IPS-18c (cell line): ENCODE measurements at regions not wholly inside any gene's neighbourhood (a gene's known extent, or its start where the extent isn't known, plus 50 kb on each side); places are given as distances from the start of the nearest gene placed in this dataset.

Source experiments
- H3K4me3 ChIP-seq: 2 replicates; pipeline ENCODE4 v1.7.0; 2013; ENCODE audit warnings: low read depth, mild to moderate bottlenecking, low read length, moderate library complexity; ENCODE audit not compliant: insufficient read depth
- H3K9me3 ChIP-seq: one replicate; pipeline ENCODE4 v1.6.1; 2013; ENCODE audit warnings: mild to moderate bottlenecking, low read length, moderate library complexity; ENCODE audit not compliant: control insufficient read depth, insufficient read depth

GRCh38 chr2:242027676-242028450, 158.3 kb downstream of the RTP5 start:
- H3K4me3 ChIP-seq = no peak overlapping the region
- no peaks in the 10 kb centered on the region for H3K9me3 ChIP-seq

DNA sequence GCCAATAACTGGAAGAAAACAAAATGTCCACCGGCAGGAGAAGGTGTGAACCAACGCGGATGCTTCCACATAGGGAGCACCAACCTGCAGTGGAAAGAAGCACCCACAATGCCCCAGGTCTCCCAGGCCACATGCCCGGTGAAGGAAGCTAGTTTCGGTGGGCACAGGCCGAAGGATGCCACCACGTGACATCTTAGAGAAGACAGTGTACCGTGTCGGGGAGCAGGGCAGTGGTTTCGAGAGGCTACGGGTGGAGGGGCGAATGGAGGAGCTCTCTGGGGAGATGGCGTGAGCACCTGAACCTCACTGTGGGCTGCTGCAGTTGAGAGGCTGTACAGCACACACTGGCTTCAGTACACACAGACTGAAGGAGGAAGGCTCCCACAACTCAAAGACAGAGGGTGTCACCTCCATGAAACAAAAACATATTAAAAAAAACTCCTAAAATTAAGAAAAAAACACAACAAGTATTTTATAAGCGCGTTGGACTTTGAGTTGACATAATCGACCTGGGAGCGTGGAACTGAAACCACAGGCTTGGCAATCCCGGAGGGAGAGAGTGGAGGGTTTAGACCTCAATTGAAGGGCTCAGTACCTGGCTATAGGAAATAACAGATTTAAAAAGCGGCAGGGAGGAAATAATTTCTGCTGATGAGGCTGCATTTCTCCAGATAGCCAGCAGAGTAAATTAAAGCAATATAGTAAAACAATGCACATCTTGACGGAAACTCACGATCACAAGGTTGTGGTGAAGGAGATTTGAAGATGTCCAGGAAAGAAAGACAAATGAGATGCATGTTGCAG, 160.1 kb downstream of the RTP5 start:
- Histone ChIP-seq H3K9me3 (no peaks in the 10 kb centered on the region), H3K4me3 (no peak overlapping the region)

DNA sequence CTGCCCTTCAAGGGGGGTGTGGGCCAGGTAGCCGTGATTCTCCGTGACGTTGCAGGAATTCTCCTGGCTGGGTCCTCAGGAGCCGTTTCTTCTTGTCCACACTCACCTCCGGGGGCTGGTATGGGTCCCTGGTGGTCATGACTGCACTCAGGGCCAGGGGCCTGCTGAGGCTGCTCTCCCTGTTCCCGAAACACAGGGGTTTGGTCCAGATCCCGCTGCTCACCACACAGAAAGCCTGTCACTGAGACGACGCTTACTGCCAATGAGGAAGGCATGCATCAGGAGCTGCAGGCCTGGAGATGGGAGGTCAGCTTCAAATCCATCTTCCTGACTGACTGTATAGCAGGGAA, 160.7 kb downstream of the RTP5 start:
- Histone ChIP-seq H3K9me3 (no peaks in the 10 kb centered on the region), H3K4me3 (no peak overlapping the region)

DNA sequence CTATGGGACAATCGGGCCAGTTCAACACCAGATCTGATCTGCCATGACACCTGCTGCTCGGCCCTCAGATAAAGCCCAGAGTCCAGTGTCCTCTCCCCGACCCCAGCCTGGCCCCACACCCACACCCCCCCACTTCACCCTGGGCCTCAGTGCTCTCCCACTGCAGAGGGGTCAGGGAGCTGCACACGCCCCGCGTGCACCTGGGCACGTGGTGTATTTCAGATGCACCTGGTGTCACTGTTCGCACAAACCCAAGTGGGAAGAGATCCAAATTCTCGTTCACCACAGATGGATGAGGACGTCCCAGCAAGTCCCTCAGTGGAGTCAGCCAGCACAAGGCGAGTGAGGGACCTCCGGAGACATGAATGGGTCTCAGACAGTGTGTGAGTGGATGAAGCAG, 161.3 kb downstream of the RTP5 start:
- Histone ChIP-seq H3K4me3 (no peak overlapping the region), H3K9me3 (no peaks in the 10 kb centered on the region)

GRCh38 chr2:242031481-242032019, 162.0 kb downstream of the RTP5 start:
- no peak overlapping the region for H3K4me3 ChIP-seq
- no peaks in the 10 kb centered on the region for H3K9me3 ChIP-seq

GRCh38 chr2:242032780-242033656, 163.5 kb downstream of the RTP5 start:
- no peak overlapping the region for H3K4me3 ChIP-seq
- no peaks in the 10 kb centered on the region for H3K9me3 ChIP-seq

DNA sequence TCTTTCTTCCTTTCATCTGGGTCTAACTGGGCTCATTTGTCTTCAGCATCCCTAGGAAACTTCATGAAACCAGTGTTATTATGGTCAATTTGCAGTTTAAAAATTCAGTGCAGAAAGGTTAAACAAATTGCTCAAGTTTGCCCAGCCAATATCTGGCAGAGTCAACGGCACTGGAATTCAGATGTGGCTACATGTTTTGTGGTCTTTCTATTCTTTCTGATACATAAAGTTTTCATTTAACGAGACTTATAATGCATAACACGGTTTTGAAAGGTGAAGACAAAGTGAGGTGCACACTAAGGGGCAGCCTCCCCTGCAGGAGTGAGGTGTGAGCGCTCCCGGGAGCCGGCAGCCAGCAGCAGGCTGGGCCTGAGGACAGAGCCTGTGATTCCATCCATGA, 164.6 kb downstream of the RTP5 start:
- Histone ChIP-seq H3K4me3 (no peak overlapping the region), H3K9me3 (no peaks in the 10 kb centered on the region)

GRCh38 chr2:242034996-242035814, 165.7 kb downstream of the RTP5 start:
- no peaks in the 10 kb centered on the region for H3K9me3 ChIP-seq
- H3K4me3 ChIP-seq = no peak overlapping the region

DNA sequence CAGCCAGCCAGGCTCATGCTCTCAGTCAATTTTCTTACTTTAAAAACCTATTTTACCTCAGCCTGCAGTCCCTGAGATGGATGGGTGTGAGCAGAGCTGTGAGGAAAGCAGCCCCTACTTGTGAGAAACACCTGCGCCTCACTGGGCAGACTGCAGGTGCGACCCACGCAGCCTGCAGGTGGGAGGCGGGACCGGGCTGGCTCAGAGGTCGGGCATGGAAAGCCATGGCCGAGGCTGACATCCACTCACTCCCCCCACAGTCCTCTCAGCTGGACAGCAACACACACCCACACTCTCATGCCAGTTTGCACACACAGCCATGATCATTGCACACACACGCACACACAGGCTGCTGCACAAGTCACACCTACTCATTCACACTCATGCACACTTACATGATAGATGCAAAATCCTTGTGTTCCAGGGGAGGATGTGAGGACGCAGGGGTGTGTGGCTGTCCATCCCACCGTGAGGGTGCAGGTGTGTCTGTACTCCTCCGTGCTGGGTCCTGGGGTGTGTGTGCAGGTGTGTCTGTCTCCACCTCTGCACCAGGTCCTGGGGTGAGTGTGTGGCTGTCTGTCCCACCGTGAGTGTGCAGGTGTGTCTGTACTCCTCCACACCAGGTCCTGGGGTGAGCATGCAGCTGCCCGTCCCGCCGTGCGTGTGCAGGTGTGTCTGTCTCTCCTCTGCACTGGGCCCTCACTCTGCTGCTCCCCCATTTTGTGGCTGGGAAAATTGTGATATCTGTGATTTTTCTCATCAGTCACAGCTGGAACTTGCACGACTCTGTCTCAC, 166.5 kb downstream of the RTP5 start:
- Histone ChIP-seq H3K9me3 (no peaks in the 10 kb centered on the region), H3K4me3 (no peak overlapping the region)

- no peaks in the 10 kb centered on the region for H3K9me3 ChIP-seq
- H3K4me3 ChIP-seq = no peak overlapping the region
Observed at GRCh38 chr2:242036653-242036950, 167.1 kb downstream of the RTP5 start.

DNA sequence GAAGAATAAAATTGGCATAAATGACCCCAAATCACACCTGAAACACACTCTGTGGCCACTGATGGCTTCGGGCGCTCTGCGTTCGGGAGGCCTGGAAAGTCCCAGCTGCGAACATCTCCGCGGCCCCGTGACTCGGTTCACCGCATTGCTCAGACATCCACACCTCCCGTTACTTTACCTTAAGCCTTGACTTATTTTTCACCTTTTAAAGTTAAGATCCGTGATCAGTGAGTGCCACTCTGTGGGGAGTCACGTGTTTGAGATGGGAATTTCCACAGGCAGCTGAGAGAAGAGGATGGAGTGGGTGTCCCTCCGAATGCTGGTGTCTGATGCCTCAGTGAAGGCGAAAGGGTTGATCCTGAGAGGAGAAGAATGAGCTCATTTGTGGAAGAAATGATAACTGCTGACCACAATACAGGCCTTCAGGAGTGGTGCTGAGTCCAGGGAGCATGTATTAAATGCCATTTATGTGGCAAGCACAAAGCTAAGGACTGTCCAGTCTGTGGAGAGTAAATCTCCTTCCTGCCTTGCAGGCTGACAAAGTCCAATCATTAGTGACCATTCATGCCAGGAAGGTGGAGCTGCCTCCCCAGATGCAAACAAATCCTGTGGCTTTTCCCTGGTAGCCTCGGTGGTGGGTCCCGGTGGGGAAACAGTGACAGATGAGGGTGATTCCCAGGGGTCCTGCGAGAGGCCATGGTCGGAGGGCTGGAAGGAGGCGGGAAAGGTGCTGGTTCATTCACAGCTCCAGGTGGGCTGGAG, 168.8 kb downstream of the RTP5 start:
- Histone ChIP-seq H3K9me3 (no peaks in the 10 kb centered on the region), H3K4me3 (no peak overlapping the region)

DNA sequence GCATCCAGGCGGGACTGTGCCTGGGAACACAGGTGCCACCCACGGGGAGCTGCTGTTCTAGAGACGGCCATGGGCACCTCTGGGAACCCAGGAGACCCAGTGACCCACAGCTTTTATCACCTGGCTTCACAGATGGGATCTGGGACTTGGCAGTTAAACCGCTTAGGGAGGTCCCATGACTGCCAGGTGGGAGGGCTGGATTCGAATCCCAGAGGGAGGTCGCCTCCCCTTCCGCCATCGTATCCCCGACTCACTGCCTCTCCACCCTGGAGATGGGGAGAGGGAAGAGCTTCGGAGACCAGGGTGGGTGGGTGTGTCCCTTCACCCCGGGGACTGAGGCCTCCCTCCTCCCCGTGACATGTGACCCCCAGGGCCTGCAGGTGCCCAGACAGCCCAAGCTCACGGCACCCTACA, 169.4 kb downstream of the RTP5 start:
- no peaks in the 10 kb centered on the region for H3K9me3 ChIP-seq
- no peak overlapping the region for H3K4me3 ChIP-seq

GRCh38 chr2:242040303-242040655, 170.8 kb downstream of the RTP5 start:
- Histone ChIP-seq H3K4me3 (no peak overlapping the region), H3K9me3 (no peaks in the 10 kb centered on the region)

DNA sequence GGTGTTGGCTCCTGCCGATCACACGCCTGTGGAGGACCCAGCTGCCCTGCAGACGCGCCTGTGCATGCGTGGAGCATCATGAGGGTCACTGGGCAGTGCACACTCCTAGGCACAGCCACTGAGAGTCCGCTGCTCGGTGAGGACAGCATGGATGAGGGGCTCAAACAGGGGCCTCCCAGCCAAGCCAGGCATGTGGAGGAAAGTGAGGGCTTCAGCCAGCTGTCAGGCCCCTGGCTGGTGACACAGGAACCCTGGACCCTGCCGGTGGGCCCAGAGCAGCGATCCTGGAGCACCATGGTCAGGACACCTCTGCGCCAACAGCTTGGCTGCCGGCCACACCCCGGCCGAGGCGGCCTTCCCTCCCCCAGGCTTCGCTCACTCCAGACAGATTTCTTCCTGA, 171.2 kb downstream of the RTP5 start:
- Histone ChIP-seq H3K9me3 (no peaks in the 10 kb centered on the region), H3K4me3 (no peak overlapping the region)

DNA sequence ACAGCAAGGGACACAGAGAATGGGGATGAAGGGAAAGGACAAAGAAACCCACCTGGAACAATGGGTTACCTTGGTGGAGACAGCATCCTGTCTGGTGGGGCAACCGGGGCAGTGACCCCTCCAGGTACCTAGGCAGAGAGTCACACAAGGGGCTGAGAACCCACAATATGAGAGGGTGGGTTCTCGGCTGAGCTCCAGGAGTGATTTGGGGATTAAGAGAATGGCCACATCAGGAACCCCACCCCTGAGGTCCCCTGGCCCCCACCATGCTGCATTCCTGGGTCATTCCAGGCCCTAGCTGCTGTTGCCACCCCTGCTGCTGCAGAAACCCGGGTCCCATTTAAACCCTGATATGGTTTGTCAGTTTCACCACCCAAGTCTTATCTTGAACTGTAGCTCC, 172.3 kb downstream of the RTP5 start:
- no peak overlapping the region for H3K4me3 ChIP-seq
- no peaks in the 10 kb centered on the region for H3K9me3 ChIP-seq
